ENCODE measurements at regions not wholly inside any gene's neighbourhood (a gene's known extent, or its start where the extent isn't known, plus 50 kb on each side); places are given as distances from the start of the nearest gene placed in this dataset.

DNA sequence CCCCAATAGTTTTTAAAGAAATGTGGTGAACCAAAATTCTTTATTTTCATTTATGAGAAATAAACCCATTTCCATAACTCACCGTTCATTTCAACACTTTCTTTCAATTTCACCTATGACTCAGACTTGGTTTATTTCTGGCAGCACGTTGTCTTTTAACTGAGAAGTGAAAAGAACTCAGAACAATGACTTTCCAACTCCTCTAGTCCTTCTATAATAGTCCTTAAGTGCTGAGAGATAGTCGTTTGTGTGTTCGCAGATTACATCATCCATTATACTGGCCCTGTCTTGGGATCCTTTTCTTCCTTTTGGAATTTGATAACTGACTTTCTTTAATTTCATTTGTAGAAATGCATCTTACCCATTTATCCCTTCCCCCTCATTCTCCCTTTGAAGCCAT, 113.6 kb downstream of the GLUD2 start:
- TF ChIP-seq, protein P1, sequence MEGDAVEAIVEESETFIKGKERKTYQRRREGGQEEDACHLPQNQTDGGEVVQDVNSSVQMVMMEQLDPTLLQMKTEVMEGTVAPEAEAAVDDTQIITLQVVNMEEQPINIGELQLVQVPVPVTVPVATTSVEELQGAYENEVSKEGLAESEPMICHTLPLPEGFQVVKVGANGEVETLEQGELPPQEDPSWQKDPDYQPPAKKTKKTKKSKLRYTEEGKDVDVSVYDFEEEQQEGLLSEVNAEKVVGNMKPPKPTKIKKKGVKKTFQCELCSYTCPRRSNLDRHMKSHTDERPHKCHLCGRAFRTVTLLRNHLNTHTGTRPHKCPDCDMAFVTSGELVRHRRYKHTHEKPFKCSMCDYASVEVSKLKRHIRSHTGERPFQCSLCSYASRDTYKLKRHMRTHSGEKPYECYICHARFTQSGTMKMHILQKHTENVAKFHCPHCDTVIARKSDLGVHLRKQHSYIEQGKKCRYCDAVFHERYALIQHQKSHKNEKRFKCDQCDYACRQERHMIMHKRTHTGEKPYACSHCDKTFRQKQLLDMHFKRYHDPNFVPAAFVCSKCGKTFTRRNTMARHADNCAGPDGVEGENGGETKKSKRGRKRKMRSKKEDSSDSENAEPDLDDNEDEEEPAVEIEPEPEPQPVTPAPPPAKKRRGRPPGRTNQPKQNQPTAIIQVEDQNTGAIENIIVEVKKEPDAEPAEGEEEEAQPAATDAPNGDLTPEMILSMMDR (IDR thresholded peaks at IDR 0.05), result no peak
- DNase-seq, result no peak
- H3K27ac Mint-ChIP-seq, result no peak overlapping the region
- H3K4me1 Mint-ChIP-seq (ENCODE audit: low read depth), result no peaks in the 10 kb centered on the region
- no peaks in the 10 kb centered on the region; the same call in 1 of the 2 replicates for H3K27me3 Mint-ChIP-seq (ENCODE audit: insufficient read depth)
- H3K9me3 Mint-ChIP-seq, result no peaks in the 10 kb centered on the region; the same call in 1 of the 2 replicates
- H3K4me3 Mint-ChIP-seq, result no peak overlapping the region
- H3K36me3 Mint-ChIP-seq (ENCODE audit: low read depth), result no peaks in the 10 kb centered on the region

DNA sequence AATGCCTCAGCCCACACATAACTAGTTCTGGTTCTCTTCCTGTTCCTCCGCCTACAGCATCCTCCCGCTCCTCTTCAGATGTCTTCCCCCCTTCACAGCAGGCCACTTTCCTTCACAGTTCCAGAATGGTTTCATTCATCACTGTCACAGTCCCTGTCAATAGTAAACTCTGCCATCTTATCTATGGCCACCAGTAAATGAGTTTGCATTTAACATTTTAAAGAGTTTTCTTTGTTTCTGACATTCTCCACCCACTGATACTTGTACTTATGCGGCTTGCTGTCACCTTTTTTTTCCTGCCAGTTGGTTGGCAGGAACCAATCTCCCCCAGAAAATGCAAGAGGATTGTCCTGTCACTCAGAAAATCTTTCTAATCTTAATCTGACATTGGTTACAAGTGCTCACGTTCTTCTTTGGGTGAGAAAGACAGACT, 114.1 kb downstream of the GLUD2 start:
- Mint-ChIP-seq H3K4me1 (ENCODE audit: low read depth) (no peaks in the 10 kb centered on the region), H3K27ac (no peak overlapping the region), H3K9me3 (no peaks in the 10 kb centered on the region; the same call in 1 of the 2 replicates), H3K27me3 (ENCODE audit: insufficient read depth) (no peaks in the 10 kb centered on the region; the same call in 1 of the 2 replicates), H3K36me3 (ENCODE audit: low read depth) (no peaks in the 10 kb centered on the region), H3K4me3 (no peak overlapping the region)
- TF ChIP-seq, protein P1 (IDR thresholded peaks at IDR 0.05), result no peak
- no peak for DNase-seq

DNA sequence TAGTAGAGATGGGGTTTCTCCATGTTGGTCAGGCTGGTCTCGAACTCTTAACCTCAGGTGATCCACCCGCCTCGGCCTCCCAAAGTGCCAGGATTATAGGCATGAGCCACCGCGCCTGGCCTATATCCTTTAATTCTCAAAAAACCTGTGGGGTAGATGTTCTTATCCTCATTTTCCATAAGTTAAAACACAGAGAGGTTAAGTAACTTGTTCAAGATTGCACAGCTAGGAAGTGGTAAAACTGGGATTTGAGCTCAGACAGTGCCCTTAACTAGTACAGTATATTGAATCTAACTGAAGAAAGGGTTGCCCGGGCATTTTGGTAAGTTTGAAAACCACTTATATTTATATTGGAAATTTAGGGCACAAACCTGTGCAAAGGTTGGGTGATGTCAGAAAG, 116.0 kb downstream of the GLUD2 start:
- Mint-ChIP-seq H3K27me3 (ENCODE audit: insufficient read depth) (no peaks in the 10 kb centered on the region), H3K4me3 (no peak overlapping the region), H3K4me1 (ENCODE audit: low read depth) (no peaks in the 10 kb centered on the region), H3K27ac (no peak overlapping the region), H3K36me3 (ENCODE audit: low read depth) (no peaks in the 10 kb centered on the region), H3K9me3 (peaks cover 4% of the 10 kb centered on the region; the same call in 1 of the 2 replicates)
- TF ChIP-seq, protein P1 (IDR thresholded peaks at IDR 0.05), result no peak
- no peak for DNase-seq

GRCh38 chrX:121165930-121166359, 118.5 kb downstream of the GLUD2 start:
- TF ChIP-seq, protein P1 (IDR thresholded peaks at IDR 0.05), result no peak
- Mint-ChIP-seq H3K4me1 (ENCODE audit: low read depth) (no peaks in the 10 kb centered on the region), H3K27me3 (ENCODE audit: insufficient read depth) (no peaks in the 10 kb centered on the region), H3K36me3 (ENCODE audit: low read depth) (no peaks in the 10 kb centered on the region), H3K4me3 (no peak overlapping the region), H3K9me3 (peaks cover 4% of the 10 kb centered on the region; the same call in 1 of the 2 replicates), H3K27ac (no peak overlapping the region)
- DNase-seq, result no peak

DNA sequence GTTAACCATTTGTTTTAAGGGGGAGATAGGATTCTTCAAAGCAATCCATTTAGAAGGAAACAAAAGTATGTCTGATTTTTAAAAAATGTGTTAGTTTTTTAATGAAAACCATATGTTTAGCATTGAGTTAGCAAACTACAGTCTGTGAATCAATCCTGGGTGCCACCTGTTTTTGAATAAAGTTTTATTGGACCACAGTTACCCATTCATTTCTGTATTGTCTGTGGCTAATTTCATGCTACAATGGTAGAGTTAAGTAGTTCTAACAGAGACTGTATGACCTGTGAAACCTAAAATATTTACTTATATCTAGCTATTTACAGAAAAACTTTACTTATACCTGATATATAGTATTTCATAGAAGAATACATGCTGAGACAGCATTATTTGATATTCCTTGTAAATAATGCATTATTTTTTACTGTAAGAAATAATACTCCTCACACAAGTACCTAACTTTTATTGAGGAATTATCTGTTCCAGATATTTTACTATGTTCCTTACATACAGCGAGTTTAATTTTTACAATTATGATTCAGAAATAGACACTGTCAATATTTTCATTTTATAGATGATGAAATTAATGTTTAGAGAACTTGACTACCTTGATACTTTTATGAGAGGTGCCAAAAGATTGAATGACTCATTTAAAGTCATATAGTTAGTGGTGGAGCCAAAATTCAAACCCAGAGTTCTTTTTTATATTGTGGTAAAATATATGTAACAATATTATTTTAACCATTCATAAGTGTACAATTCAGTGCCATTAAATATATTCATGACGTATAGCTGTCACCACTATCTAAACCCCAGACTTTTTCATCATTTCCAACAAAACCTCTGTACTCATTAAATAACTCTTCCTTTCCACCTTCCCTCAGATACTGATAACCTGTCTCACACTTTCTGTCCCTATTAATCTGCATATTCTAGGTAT, 122.0 kb downstream of the GLUD2 start:
- no peak for DNase-seq
- Mint-ChIP-seq H3K27me3 (ENCODE audit: insufficient read depth) (no peaks in the 10 kb centered on the region), H3K9me3 (0 out of 2 replicates have a peak, but pooled peaks cover 4% of the 10 kb centered on the region), H3K36me3 (ENCODE audit: low read depth) (no peaks in the 10 kb centered on the region), H3K4me3 (no peak overlapping the region), H3K4me1 (ENCODE audit: low read depth) (no peaks in the 10 kb centered on the region), H3K27ac (no peak overlapping the region)
- TF ChIP-seq, protein P1 (IDR thresholded peaks at IDR 0.05), result no peak
